ENCODE measurements at regions not wholly inside any gene's neighbourhood (a gene's known extent, or its start where the extent isn't known, plus 50 kb on each side); places are given as distances from the start of the nearest gene placed in this dataset.

DNA sequence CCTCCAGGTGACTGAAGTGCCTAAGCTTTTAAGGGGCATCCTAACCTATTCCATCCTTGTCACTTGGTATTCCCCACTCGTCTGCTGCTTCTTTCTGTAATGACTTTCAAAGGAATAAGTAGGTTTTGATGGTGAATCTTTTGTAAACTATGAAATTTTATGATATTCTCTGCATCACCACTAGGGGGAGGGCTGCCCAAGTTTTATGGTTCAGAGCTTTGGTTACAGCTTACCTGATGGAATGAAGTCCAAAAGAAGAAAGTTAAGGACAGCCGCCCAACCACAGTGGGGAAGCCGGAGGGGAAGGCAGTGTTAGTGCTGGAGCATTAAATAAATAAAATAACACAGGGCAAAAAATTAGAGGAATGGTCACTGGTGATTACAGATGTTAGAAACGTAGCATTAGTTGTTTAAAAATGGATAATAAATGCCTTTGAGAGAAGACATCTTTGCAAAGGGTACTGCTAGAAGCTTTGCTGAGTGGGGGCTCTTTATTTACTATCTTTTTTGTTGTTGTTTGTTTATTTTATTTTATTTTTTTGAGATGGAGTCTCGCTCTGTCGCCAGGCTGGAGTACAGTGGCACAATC, 204.9 kb downstream of the GBA3 start:
- TF ChIP-seq, protein P1, sequence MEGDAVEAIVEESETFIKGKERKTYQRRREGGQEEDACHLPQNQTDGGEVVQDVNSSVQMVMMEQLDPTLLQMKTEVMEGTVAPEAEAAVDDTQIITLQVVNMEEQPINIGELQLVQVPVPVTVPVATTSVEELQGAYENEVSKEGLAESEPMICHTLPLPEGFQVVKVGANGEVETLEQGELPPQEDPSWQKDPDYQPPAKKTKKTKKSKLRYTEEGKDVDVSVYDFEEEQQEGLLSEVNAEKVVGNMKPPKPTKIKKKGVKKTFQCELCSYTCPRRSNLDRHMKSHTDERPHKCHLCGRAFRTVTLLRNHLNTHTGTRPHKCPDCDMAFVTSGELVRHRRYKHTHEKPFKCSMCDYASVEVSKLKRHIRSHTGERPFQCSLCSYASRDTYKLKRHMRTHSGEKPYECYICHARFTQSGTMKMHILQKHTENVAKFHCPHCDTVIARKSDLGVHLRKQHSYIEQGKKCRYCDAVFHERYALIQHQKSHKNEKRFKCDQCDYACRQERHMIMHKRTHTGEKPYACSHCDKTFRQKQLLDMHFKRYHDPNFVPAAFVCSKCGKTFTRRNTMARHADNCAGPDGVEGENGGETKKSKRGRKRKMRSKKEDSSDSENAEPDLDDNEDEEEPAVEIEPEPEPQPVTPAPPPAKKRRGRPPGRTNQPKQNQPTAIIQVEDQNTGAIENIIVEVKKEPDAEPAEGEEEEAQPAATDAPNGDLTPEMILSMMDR (IDR thresholded peaks at IDR 0.05), result peak; percentile 74
- no peak for TF ChIP-seq EZH2 (IDR thresholded peaks at IDR 0.05; ENCODE audit: borderline replicate concordance, insufficient read depth, low read depth, low read length, poor library complexity, severe bottlenecking)
